ENCODE measurements at regions not wholly inside any gene's neighbourhood (a gene's known extent, or its start where the extent isn't known, plus 50 kb on each side); places are given as distances from the start of the nearest gene placed in this dataset.

DNA sequence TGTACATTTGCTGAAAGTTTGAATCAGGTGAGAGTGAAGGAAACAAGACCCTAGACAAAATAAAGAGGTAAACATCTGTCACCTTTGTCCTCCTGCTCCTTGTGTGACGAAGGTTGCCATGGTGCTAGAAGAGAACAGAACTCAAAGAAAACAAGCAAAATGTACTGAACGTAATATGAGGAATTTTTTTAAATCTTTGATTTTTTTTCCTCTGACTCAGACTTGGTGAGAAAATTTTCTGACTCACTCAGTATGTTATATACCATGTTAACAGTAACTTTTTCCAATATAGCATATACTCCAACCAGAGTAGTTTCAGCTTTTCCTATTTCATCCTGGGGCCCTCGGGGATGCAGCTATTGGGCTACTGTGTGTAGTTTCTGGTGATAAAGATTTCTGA is 2114.6 kb upstream of the PIK3C3 start:
- DNase-seq (ENCODE audit: low read depth in 4 of 4, low spot score in 3 of 4): no peak

DNA sequence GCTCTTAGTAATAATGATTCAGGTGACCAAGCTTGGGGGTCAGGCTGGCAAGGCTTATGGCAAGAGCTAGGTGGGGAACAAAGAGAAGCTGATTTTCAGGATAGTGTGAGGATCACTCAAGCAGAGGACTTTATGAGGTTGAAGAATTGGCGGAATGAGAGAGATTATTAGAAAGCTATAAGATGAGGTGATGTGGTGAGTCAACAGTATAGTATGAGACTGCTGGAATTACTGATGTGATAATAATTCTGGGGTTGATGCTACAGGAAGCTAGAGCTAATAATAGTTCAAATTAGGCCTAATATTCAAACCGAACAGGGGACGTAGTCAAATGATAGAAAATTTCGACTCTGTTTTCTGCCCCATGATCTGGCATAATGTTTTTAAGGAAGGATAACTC is 2115.3 kb upstream of the PIK3C3 start:
- no peak for DNase-seq (ENCODE audit: low read depth in 4 of 4, low spot score in 3 of 4)

DNA sequence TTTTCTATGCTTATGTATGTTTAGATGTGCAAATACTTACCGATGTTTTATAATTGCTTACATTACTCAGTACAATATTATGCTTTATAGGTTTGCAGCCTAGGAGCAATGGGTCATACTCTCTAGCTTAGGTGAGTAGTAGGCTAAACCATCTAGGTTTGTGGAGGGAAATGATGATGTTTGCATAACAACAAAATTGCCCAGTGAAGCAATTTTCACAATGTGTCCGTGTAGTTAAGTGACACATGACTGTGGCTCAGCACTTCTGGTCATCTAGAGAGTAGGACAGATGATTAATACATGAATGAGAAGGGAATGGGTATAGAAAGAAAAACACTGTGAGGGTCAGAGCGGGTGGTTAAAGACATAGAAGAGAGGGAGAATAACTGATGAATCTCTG is 2116.2 kb upstream of the PIK3C3 start:
- no peak for DNase-seq (ENCODE audit: low read depth in 4 of 4, low spot score in 3 of 4)

GRCh38 chr18:39835303-39836030 is 2119.6 kb upstream of the PIK3C3 start:
- no peak for DNase-seq (ENCODE audit: low read depth in 4 of 4, low spot score in 3 of 4)

DNA sequence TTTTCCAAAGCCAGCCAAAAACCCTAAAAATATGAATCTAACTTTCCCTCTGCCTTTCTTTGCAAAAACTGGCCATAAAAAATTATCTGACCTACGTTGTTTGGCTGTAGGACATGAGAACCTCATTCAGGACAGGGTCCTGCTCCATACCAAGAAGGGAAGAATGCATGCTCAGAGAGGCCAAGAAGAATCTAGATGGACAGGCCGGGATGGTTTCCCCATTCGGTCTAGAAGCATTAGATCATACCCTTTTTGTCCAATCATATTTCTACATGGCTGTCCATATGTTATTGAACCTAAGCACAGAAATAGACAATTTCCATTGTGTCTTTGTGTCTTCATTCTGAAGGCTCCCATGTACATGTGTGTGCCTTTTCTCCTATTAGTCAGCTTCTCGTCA is 2120.4 kb upstream of the PIK3C3 start:
- DNase-seq (ENCODE audit: low read depth in 4 of 4, low spot score in 3 of 4): no peak

DNA sequence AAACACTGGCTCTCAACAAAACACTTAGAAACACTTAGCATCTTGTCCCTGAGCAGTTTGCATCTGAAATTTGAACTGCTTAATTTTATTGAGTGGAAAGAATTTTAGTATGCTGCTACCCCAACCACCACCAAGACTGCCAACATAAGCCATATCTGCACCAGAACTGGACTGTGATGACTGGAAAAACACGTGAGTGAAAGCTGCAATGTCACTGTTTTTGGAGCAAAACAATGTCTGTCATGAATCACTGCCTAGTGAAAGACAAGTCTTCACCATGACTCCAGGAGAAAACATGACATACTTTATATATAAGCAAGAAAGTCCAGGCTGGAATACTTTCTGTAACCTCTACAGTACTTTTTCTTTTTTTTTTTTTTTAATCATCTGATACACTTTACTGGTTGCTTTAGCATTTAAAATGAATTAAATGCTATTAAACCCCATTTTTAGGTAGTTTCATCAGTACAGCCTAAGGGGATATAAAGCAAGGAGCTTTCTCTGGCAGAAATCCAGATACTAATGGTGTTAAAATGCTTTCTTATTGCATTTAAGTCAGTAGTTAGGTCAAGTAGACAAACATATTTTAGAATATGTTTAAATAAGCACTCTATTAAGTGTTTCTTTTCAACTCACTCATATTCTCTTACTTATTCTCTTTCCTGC is 2129.4 kb upstream of the PIK3C3 start:
- no peak for DNase-seq (ENCODE audit: low read depth in 4 of 4, low spot score in 3 of 4)

DNA sequence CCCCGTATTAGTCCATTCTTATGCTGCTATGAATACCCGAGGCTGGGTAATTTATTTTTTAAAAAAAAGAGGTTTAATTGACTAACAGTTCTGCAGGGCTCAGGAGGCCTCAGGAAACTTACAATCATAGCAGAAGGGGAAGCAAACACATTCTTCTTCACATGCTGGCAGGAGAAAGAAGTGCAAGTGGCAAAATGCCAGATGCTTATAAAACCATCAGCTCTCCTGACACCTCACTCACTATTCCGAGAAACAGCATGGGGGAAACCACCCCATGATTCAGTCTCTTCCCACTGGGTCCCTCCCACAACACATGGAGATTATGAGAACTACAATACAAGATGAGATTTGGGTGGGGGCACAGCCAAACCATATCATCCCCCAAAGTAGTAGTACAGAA is 2148.5 kb upstream of the PIK3C3 start:
- no peak for DNase-seq (ENCODE audit: low read depth in 4 of 4, low spot score in 3 of 4)

DNA sequence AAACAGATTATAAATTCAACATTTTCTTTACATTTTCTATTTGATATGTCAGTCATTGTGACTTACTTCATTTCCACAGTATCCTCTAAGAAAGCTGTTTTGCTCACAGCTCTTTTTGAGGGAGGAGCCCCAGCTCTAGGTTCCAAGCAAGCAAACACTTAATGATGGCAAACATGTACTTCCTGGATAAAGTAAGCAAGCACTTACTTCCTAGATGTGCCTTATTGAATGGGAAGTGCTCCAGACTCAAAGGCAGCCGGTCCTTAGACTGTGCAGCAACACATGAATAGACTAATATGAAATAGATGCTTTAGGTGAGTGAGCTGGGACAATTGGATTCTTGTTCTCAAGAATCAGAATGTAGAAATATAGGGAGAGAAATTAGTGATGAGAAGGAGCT is 2149.8 kb upstream of the PIK3C3 start:
- no peak for DNase-seq (ENCODE audit: low read depth in 4 of 4, low spot score in 3 of 4)

GRCh38 chr18:39802648-39803229 is 2152.3 kb upstream of the PIK3C3 start:
- no peak for DNase-seq (ENCODE audit: low read depth in 4 of 4, low spot score in 3 of 4)

GRCh38 chr18:39801848-39802247 is 2153.2 kb upstream of the PIK3C3 start:
- no peak for DNase-seq (ENCODE audit: low read depth in 4 of 4, low spot score in 3 of 4)

GRCh38 chr18:39801010-39801409 is 2154.0 kb upstream of the PIK3C3 start:
- DNase-seq (ENCODE audit: low read depth in 4 of 4, low spot score in 3 of 4): no peak

GRCh38 chr18:39799006-39799405 is 2156.0 kb upstream of the PIK3C3 start:
- DNase-seq (ENCODE audit: low read depth in 4 of 4, low spot score in 3 of 4): no peak

- DNase-seq (ENCODE audit: low read depth in 4 of 4, low spot score in 3 of 4): no peak
These were observed 2158.6 kb upstream of the PIK3C3 start for GRCh38 chr18:39796393-39796792.

- no peak for DNase-seq (ENCODE audit: low read depth in 4 of 4, low spot score in 3 of 4)
These were observed 2159.7 kb upstream of the PIK3C3 start for GRCh38 chr18:39795350-39795749.

GRCh38 chr18:39793609-39794008 is 2161.4 kb upstream of the PIK3C3 start:
- no peak for DNase-seq (ENCODE audit: low read depth in 4 of 4, low spot score in 3 of 4)

DNA sequence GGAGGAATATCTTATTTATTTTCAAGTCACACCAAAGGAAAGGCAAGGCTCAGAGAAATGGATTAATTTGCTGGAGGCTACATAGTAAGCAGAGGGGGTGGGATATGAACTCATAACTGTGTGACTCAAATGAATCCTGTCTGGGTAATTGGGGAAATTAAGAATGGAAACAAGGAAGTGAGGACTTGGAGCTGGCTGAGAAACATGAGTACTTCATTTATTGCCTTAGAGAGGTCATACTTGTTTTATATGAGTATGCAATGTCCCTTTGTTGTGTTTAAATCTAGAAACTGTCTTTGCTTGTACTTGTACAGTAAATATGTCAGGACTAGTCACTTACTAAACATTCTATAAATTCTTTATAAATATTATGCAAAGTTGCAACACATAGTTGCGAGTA is 2166.7 kb upstream of the PIK3C3 start:
- no peak for DNase-seq (ENCODE audit: low read depth in 4 of 4, low spot score in 3 of 4)

- DNase-seq (ENCODE audit: low read depth in 4 of 4, low spot score in 3 of 4): no peak
These were observed 2168.6 kb upstream of the PIK3C3 start for GRCh38 chr18:39786477-39786876.

- no peak for DNase-seq (ENCODE audit: low read depth in 4 of 4, low spot score in 3 of 4)
These were observed 2170.5 kb upstream of the PIK3C3 start for GRCh38 chr18:39784541-39784940.

DNA sequence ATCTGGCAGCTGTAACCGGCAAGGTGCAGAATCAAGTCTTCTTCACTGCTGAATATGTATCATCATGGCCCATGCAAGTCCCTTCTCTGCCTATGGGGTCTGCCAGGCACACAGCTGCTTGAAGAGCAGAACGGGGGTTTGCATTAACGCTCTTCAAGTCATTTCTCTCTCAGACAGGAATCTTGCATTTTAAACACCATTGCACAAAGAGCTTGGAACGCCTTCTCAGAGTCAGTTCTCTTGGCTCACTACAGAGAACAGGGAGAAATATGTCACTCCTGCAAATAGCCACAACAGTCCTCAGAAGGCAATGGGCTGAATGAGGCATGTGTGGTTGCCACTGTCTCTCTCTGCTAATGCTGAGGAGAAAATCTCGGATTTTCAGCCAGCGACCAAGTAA is 2173.5 kb upstream of the PIK3C3 start:
- no peak for DNase-seq (ENCODE audit: low read depth in 4 of 4, low spot score in 3 of 4)

DNA sequence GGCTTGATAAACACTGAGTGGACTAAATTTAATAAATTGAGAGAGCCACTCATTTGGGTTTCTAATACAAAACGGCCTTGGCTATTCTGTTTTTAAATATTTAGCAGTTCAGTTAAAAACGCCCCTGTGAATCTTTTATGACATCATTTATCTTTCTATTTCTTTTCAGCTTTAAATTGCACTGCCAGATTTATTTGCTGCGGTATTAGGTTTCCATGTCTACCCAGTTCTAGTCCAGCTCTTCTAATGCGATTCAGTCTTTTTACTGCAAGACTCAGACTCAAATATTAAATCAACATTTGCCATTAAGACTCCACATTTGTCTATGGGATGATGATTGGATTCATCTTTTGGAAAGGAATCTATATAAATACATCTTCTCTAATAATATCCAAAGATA is 2174.3 kb upstream of the PIK3C3 start:
- no peak for DNase-seq (ENCODE audit: low read depth in 4 of 4, low spot score in 3 of 4)

DNA sequence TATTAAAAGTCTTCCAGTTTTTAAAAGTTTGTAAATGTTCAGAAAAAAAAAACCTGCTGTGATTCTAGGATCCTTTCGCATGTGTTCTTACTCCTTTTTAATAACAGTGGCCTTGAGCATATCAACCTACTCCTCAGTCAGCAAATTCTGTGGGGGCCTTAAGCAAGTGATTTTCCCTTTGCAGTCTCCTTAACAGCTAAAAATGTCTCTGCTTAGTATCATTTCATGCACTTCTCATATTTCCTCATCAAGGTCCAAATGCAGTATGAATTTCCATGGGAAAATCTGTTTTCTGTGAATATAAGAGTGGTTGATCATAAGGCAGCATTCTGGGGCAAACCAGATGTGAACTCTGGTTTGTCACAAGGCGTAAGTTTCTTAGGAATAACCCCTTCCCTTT is 2175.1 kb upstream of the PIK3C3 start:
- no peak for DNase-seq (ENCODE audit: low read depth in 4 of 4, low spot score in 3 of 4)

DNA sequence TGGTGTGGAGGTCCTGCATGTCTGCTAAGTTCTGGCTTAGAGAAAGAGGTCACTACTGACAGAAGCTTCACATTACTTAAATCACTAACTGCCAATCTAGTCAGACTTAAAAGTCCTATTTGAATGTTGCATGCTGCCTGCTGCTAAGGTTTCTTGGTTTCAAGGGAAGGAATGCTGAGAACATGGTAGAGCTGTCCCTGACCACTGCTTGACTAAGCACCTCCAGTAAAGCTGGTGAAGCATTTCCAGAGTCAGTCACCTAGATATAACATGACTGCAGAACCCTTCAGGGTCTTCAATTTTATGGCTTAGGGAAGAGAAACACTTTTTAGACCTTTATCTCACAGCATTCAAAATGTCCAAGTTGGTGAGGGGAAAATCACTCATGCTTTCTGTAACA is 2178.3 kb upstream of the PIK3C3 start:
- no peak for DNase-seq (ENCODE audit: low read depth in 4 of 4, low spot score in 3 of 4)

Data from right renal pelvis (tissue), 4 donors.